ENCODE measurements at regions not wholly inside any gene's neighbourhood (a gene's known extent, or its start where the extent isn't known, plus 50 kb on each side); places are given as distances from the start of the nearest gene placed in this dataset.

GRCh38 chr22:33149611-33150010 lies 91.4 kb upstream of the SYN3 start:
- no peak overlapping the region for H3K4me3 ChIP-seq (replicated peaks in 1 of 2; ENCODE audit: low read depth in 1 of 2, low read length in 2 of 2)
- POLR2A ChIA-PET, result no interaction called here
- no peaks in the 10 kb centered on the region for H3K79me2 ChIP-seq (ENCODE audit: insufficient read depth, low read length)
- CTCF ChIA-PET, result no interaction called here
- DNase-seq (ENCODE audit: low read depth, low spot score), result no peak
- H3K9me2 ChIP-seq (ENCODE audit: insufficient read depth), result no peaks in the 10 kb centered on the region
- RAD21 ChIA-PET (ENCODE audit: low non-redundant PET in 1 of 2, low total read pairs in 2 of 2, uncharacterized antibody in 2 of 2, unreplicated experiment in 2 of 2), result no interaction called here
- H4K20me1 ChIP-seq (ENCODE audit: insufficient read depth), result no peaks in the 10 kb centered on the region
- no peak overlapping the region for H3K4me2 ChIP-seq (ENCODE audit: low read length)
- no peak overlapping the region for H3K9ac ChIP-seq (ENCODE audit: low read length)
- no peak overlapping the region for H3K27ac ChIP-seq (ENCODE audit: low read depth, low read length)
- intact Hi-C loops (cut with micrococcal nuclease), result no loop called here
- ATAC-seq, result no peak
- H3K27me3 ChIP-seq (ENCODE audit: insufficient read depth, low read length), result no peaks in the 10 kb centered on the region
- no peak for TF ChIP-seq ZNF274 (IDR thresholded peaks at IDR 0.05; ENCODE audit: low read depth, low read length)
- TF ChIP-seq CBX3 (IDR thresholded peaks at IDR 0.05; ENCODE audit: low read depth), result no peak
- no peak for TF ChIP-seq EGR1 (IDR thresholded peaks at IDR 0.05; ENCODE audit: low read depth)
- TF ChIP-seq REST (IDR thresholded peaks at IDR 0.05; ENCODE audit: low read depth), result no peak
- TF ChIP-seq EZH2 (IDR thresholded peaks at IDR 0.05), result no peak
- TF ChIP-seq SP1 (IDR thresholded peaks at IDR 0.05; ENCODE audit: low read depth), result no peak
- no peak for TF ChIP-seq RAD21 (IDR thresholded peaks at IDR 0.05; ENCODE audit: low read depth)
- TF ChIP-seq YY1 (IDR thresholded peaks at IDR 0.05; ENCODE audit: extremely low read depth, insufficient replicate concordance, low read depth, low read length), result no peak
- no peak for TF ChIP-seq EZH2phosphoT487 (IDR thresholded peaks at IDR 0.05; ENCODE audit: borderline replicate concordance)
- TF ChIP-seq JUND (IDR thresholded peaks at IDR 0.05), result no peak
- no peak for TF ChIP-seq ZFX (IDR thresholded peaks at IDR 0.05)
- TF ChIP-seq FOSL1 (IDR thresholded peaks at IDR 0.05; ENCODE audit: low read depth), result no peak
- TF ChIP-seq SIN3A (IDR thresholded peaks at IDR 0.05; ENCODE audit: low read depth), result no peak
- no peak for TF ChIP-seq TCF7L2 (IDR thresholded peaks at IDR 0.05; ENCODE audit: borderline replicate concordance, extremely low read depth, insufficient read depth, insufficient read length)
- no peaks in the 10 kb centered on the region for H3K4me1 ChIP-seq (ENCODE audit: control insufficient read depth in 1 of 2, insufficient read depth in 2 of 2, low read length in 2 of 2)
- peaks cover 0 to 15% of the 10 kb centered on the region in 2 experiments; a peak in 1 of 4 replicates for H3K9me3 ChIP-seq (ENCODE audit: control insufficient read depth in 1 of 2, insufficient read depth in 1 of 2, low read depth in 1 of 2, low read length in 2 of 2)
- no peaks in the 10 kb centered on the region for H3K36me3 ChIP-seq (ENCODE audit: control insufficient read depth in 1 of 2, insufficient read depth in 2 of 2, low read length in 2 of 2)
- no peak overlapping the region for H2AFZ ChIP-seq (ENCODE audit: low read depth, low read length, poor library complexity, severe bottlenecking)
- no TSS peak for BruUV-seq (replicated peaks)
